ENCODE measurements at regions not wholly inside any gene's neighbourhood (a gene's known extent, or its start where the extent isn't known, plus 50 kb on each side); places are given as distances from the start of the nearest gene placed in this dataset.
"Not testable (repeated sequence)": the region's sequence is repeated elsewhere in the genome, so short reads cannot be mapped to it uniquely, and the experiment has no call there.

- no peak for DNase-seq
Observed at GRCh38 chr3:170814822-170815221, 55.2 kb downstream of the RPL22L1 start.

GRCh38 chr3:170813266-170813665, 56.7 kb downstream of the RPL22L1 start:
- DNase-seq = no peak

GRCh38 chr3:170811928-170812591, 57.9 kb downstream of the RPL22L1 start:
- DNase-seq = peak; percentile 82

DNA sequence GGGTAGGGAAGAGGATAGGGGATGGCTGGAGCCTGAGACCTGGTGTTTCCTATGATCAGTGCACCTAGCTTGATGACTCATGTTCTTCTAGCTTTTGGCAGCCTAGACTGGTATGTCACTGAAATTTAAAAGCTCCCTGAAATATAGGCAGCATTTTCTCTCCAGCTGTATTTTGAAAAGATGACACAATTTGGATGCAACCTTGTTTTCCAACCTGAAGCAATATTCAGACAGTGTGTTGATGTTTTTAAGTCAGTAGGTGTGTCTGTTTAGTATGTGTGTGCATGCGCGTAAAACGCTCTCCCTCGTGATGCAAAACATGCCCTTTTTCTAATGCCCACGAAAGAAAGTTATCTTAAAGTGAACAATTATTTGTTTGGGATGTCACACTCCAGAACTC, 58.5 kb downstream of the RPL22L1 start:
- no peak for DNase-seq

- no peak for DNase-seq
Observed at GRCh38 chr3:170809975-170810357, 60.0 kb downstream of the RPL22L1 start.

GRCh38 chr3:170809007-170809974, 60.7 kb downstream of the RPL22L1 start:
- peak; percentile 44 for DNase-seq

DNA sequence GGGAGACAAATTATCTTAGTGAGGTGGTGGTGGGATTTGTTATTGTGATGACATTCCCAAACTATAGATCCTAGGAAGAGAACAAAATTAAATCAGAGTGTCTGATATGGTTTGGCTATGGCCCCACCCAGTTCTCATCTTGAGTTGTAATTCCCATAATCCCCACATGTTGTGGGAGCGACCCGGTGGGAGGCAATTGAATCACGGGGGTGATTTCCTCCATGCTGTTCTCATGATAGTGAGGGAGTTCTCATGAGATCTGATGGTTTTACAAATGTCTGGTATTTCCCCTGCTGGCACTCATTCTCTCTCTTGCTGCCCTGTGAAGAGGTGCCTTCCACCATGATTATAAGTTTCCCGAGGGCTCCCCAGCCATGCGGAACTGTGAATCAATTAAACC, 62.0 kb downstream of the RPL22L1 start:
- no peak for DNase-seq

GRCh38 chr3:170806676-170807075, 63.3 kb downstream of the RPL22L1 start:
- no peak for DNase-seq

DNA sequence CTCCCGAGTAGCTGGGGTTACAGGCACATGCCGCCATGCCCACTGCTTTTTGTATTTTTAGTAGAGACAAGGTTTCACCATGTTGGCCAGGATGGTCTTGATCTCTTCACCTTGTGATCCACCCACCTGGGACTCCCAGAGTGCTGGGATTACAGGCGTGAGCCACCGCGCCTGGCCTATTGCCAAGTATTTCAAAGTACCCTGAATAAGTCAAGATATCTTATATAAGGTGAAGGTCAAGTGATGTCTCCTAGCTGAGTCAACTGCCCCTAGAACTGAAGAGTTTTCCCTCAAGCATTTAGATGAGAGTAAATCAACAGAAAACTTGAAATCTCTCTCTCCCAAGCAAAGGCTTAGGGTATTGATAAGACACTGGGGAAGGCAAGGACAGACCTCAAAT, 63.9 kb downstream of the RPL22L1 start:
- DNase-seq = no peak

- DNase-seq = not testable (repeated sequence)
Observed at GRCh38 chr3:170805296-170805695, 64.7 kb downstream of the RPL22L1 start.

DNA sequence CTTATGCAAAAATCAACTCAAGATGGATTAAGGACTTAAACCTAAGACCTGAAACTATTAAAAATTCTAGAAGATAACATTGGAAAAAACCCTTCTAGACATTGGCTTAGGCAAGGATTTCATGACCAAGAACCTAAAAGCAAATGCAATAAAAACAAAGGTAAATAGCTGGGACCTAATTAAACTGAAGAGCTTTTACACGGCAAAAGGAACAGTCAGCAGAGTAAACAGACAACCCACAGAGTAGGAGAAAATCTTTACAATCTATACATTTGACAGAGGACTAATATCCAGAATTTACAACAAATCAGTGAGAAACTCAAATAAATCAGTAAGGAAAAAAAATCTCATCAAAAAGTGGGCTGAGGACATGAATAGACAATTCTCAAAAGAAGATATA, 65.4 kb downstream of the RPL22L1 start:
- DNase-seq = not testable (repeated sequence)

DNA sequence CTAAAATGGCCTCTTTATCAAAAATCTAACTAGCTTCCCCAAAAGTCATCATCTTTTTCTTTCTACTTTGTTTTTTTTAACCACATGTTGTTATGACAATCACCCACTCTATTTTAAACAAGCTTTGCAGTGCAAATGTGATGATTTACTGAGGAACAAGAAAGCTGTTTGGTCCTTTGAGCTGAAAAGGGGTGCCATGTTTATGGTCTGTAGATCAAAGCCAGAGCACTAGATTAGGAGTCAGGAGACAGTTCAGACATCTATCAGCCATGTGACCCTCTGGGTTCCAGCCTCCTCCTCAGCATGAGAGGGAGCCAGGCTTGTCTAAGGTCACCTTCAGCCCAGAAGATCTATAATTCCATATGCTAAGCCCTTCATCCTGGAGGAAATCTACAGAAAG, 65.9 kb downstream of the RPL22L1 start:
- DNase-seq = no peak

GRCh38 chr3:170802164-170803151, 67.5 kb downstream of the RPL22L1 start:
- no peak for DNase-seq

GRCh38 chr3:170801597-170801996, 68.4 kb downstream of the RPL22L1 start:
- no peak for DNase-seq

GRCh38 chr3:170800275-170800674, 69.7 kb downstream of the RPL22L1 start:
- DNase-seq = not testable (repeated sequence)

GRCh38 chr3:170799009-170799408, 71.0 kb downstream of the RPL22L1 start:
- no peak for DNase-seq

DNA sequence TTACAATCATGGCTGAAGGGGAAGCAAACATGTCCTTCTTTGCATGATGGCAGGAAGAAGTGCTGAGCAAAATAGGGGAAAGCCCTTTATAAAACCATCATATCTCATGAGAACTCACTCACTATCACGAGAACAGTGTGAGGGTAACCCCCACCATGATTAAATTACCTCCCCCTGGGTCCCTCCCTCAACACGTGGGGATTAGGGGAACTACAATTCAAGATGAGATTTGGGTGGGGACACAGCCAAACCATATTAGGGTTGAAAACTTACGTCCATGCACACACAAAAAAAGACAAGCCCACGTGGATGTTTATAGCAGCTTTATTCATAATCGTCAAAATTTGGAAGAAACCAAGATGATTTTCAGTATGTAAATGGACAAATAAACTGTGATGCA, 72.3 kb downstream of the RPL22L1 start:
- no peak for DNase-seq

DNA sequence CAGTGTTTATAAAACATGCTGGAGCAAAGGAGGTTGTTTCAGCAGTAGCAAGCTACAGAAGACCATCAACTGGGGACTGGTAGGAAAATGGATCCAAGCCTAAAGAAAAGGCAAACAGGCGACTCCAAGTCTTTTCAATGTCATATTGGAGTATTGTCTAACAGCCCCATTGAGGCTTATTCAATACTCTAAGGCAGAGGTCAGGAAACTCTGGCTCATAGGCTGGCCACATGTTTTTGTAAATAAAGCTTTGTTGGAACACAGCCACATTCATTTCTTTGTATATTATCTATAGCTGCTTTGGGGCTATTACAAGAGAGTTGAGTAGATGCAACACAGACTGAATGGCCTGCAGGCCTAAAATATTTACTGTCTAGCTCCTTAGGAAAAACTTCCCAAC, 77.5 kb downstream of the RPL22L1 start:
- DNase-seq = no peak

- DNase-seq = no peak
Observed at GRCh38 chr3:170790647-170791046, 79.3 kb downstream of the RPL22L1 start.

GRCh38 chr3:170787464-170787863, 82.5 kb downstream of the RPL22L1 start:
- DNase-seq = no peak

DNA sequence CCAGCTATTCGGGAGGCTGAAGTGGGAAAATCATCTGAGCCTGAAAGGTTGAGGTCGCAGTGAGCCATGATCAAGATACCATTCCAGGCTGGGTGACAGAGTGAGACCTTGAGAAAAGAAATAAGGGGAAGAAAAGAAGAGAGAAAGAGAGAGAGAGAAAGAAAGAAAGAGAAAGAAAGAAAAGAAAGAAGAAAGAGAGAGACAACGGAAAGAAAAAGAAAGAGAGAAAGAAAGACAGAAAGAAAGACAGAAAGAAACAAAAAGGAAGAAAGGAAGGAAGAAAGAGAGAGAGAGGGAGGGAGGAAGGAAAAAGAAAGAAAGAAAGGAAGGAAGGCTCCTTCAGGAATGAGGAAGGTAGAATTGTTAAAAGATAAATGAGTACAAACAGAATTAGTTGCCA, 84.5 kb downstream of the RPL22L1 start:
- no peak for DNase-seq

GRCh38 chr3:170784406-170784805, 85.6 kb downstream of the RPL22L1 start:
- DNase-seq = no peak

GRCh38 chr3:170780955-170781354, 89.0 kb downstream of the RPL22L1 start:
- DNase-seq = no peak
